MM.1S (cell line): ENCODE measurements at regions not wholly inside any gene's neighbourhood (a gene's known extent, or its start where the extent isn't known, plus 50 kb on each side); places are given as distances from the start of the nearest gene placed in this dataset.
A peak's percentile ranks its signal among the peaks of the same experiment; 100 is the strongest.

Source experiments
- DNase-seq: peaks from one replicate; pipeline ENCODE4 v3.0.0-alpha.2; 2015
- H2AFZ ChIP-seq: fragments of 300-600 bp; sonication (generic); 2 replicates; pipeline ENCODE4 v1.6.0; 2016; ENCODE audit warnings: antibody characterized with exemption, low read length
- H3F3A ChIP-seq: fragments of 300-600 bp; sonication (generic); 2 replicates; pipeline ENCODE4 v1.6.1; 2016; ENCODE audit warnings: mild to moderate bottlenecking, antibody characterized with exemption, low read length, moderate library complexity, mixed read lengths; ENCODE audit not compliant: insufficient read depth
- H3K27ac ChIP-seq: fragments of 300-600 bp; sonication (generic); 2 replicates; pipeline ENCODE4 v1.5.1; 2016; ENCODE audit warnings: mild to moderate bottlenecking, low read length
- H3K27me3 ChIP-seq: fragments of 300-600 bp; sonication (generic); replicated peaks from 2 replicates; pipeline ENCODE4 v1.6.0; 2016; ENCODE audit warnings: low read length; ENCODE audit not compliant: insufficient read depth
- H3K36me3 ChIP-seq: fragments of 300-600 bp; sonication (generic); replicated peaks from 2 replicates; pipeline ENCODE4 v1.6.1; 2016; ENCODE audit warnings: mild to moderate bottlenecking, low read length, mixed read lengths; ENCODE audit not compliant: insufficient read depth
- H3K4me1 ChIP-seq: fragments of 300-600 bp; sonication (generic); 2 replicates; pipeline ENCODE4 v1.6.1; 2016; ENCODE audit warnings: low read length, mixed read lengths
- H3K4me2 ChIP-seq: fragments of 300-600 bp; sonication (generic); 2 replicates; pipeline ENCODE4 v1.6.0; 2016; ENCODE audit warnings: low read depth, low read length
- H3K4me3 ChIP-seq: fragments of 300-600 bp; sonication (generic); 2 replicates; pipeline ENCODE4 v1.5.1; 2016; ENCODE audit warnings: low read length, mixed read lengths
- H3K79me2 ChIP-seq: fragments of 300-600 bp; sonication (generic); 2 replicates; pipeline ENCODE4 v1.6.1; 2016; ENCODE audit warnings: mixed run types, low read length, mixed read lengths
- H3K9ac ChIP-seq: fragments of 300-600 bp; sonication (generic); 2 replicates; pipeline ENCODE4 v1.6.1; 2016; ENCODE audit warnings: low read length, mixed read lengths
- H3K9me2 ChIP-seq: fragments of 300-600 bp; sonication (generic); replicated peaks from 2 replicates; pipeline ENCODE4 v1.6.1; 2016; ENCODE audit warnings: mild to moderate bottlenecking, low read length, mixed read lengths; ENCODE audit not compliant: insufficient read depth
- H3K9me3 ChIP-seq: fragments of 300-600 bp; sonication (generic); replicated peaks from 2 replicates; pipeline ENCODE4 v1.6.1; 2016; ENCODE audit warnings: mild to moderate bottlenecking, low read length, mixed read lengths; ENCODE audit not compliant: insufficient read depth
- H4K20me1 ChIP-seq: fragments of 300-600 bp; sonication (generic); 2 replicates; pipeline ENCODE4 v1.6.1; 2016; ENCODE audit warnings: mild to moderate bottlenecking, low read length, moderate library complexity, mixed read lengths; ENCODE audit not compliant: insufficient read depth
- EZH2 ChIP-seq: fragments of 300-600 bp; sonication (generic); optimal IDR thresholded peaks from 2 replicates; pipeline ENCODE3; 2017; ENCODE audit warnings: low read depth, mild to moderate bottlenecking, antibody characterized with exemption, low read length, mixed read lengths
- EZH2phosphoT487 ChIP-seq: fragments of 300-600 bp; sonication (generic); IDR thresholded peaks from 2 replicates; pipeline ENCODE4 v1.6.1; 2018; ENCODE audit warnings: antibody characterized with exemption, low read length
- TF ChIP-seq, protein P1 (sequence below): fragments of 300-600 bp; sonication (generic); IDR thresholded peaks from 2 replicates; pipeline ENCODE4 v1.5.1; 2016; ENCODE audit warnings: antibody characterized with exemption, low read length, mixed read lengths

DNA sequence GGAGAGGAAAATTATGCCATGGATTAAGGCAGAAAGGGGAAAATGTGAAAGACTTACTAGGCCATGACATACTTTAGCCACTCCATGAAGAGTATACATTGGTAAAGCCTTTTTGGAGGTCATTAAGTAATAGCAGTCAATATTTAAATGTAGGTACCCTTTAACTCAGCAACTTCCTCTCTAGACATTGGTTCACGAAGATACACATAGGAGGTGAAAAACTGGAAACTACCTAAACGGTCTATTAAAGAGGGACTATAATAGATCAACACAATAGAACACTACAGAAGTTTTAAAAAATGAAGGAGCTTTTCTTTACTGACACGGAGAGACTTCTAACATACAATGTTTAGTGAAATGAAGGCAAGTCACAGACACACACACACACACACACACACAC is 68.2 kb upstream of the BMAL1 start:
- no peaks in the 10 kb centered on the region for H3F3A ChIP-seq
- DNase-seq: no peak
- no peaks in the 10 kb centered on the region for H3K27me3 ChIP-seq
- no peak overlapping the region for H3K4me2 ChIP-seq
- no peaks in the 10 kb centered on the region for H3K9me3 ChIP-seq
- H3K36me3 ChIP-seq: no peaks in the 10 kb centered on the region
- H2AFZ ChIP-seq: no peak overlapping the region
- H3K9ac ChIP-seq: no peak overlapping the region
- no peak overlapping the region for H3K27ac ChIP-seq
- no peaks in the 10 kb centered on the region for H3K9me2 ChIP-seq
- H3K4me1 ChIP-seq: no peaks in the 10 kb centered on the region
- no peaks in the 10 kb centered on the region for H3K79me2 ChIP-seq
- TF ChIP-seq EZH2phosphoT487 (no peak), EZH2 (no peak)
- TF ChIP-seq, protein P1, sequence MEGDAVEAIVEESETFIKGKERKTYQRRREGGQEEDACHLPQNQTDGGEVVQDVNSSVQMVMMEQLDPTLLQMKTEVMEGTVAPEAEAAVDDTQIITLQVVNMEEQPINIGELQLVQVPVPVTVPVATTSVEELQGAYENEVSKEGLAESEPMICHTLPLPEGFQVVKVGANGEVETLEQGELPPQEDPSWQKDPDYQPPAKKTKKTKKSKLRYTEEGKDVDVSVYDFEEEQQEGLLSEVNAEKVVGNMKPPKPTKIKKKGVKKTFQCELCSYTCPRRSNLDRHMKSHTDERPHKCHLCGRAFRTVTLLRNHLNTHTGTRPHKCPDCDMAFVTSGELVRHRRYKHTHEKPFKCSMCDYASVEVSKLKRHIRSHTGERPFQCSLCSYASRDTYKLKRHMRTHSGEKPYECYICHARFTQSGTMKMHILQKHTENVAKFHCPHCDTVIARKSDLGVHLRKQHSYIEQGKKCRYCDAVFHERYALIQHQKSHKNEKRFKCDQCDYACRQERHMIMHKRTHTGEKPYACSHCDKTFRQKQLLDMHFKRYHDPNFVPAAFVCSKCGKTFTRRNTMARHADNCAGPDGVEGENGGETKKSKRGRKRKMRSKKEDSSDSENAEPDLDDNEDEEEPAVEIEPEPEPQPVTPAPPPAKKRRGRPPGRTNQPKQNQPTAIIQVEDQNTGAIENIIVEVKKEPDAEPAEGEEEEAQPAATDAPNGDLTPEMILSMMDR: no peak
- no peak overlapping the region for H3K4me3 ChIP-seq
- no peaks in the 10 kb centered on the region for H4K20me1 ChIP-seq

GRCh38 chr11:13210424-13210823 is 67.2 kb upstream of the BMAL1 start:
- Histone ChIP-seq H3K27ac (no peak overlapping the region), H3K4me1 (no peaks in the 10 kb centered on the region), H3K36me3 (no peaks in the 10 kb centered on the region), H3K4me3 (no peak overlapping the region), H3K9me2 (no peaks in the 10 kb centered on the region), H3K27me3 (no peaks in the 10 kb centered on the region), H3F3A (no peaks in the 10 kb centered on the region), H3K9me3 (no peaks in the 10 kb centered on the region), H2AFZ (no peak overlapping the region), H4K20me1 (no peaks in the 10 kb centered on the region), H3K9ac (no peak overlapping the region), H3K79me2 (no peaks in the 10 kb centered on the region), H3K4me2 (no peak overlapping the region)
- TF ChIP-seq EZH2 (no peak), EZH2phosphoT487 (no peak)
- TF ChIP-seq, protein P1: peak; percentile 59
- peak; percentile 31 for DNase-seq

- DNase-seq: no peak
- TF ChIP-seq, protein P1: no peak
- TF ChIP-seq EZH2 (no peak), EZH2phosphoT487 (no peak)
- Histone ChIP-seq H2AFZ (no peak overlapping the region), H3F3A (no peaks in the 10 kb centered on the region), H3K9ac (no peak overlapping the region), H3K27me3 (no peaks in the 10 kb centered on the region), H3K4me2 (no peak overlapping the region), H3K9me2 (no peaks in the 10 kb centered on the region), H4K20me1 (no peaks in the 10 kb centered on the region), H3K4me3 (no peak overlapping the region), H3K4me1 (no peaks in the 10 kb centered on the region), H3K27ac (no peak overlapping the region), H3K79me2 (no peaks in the 10 kb centered on the region), H3K36me3 (no peaks in the 10 kb centered on the region), H3K9me3 (no peaks in the 10 kb centered on the region)
These were observed 63.3 kb upstream of the BMAL1 start for GRCh38 chr11:13214276-13214675.

GRCh38 chr11:13215149-13215548 is 62.4 kb upstream of the BMAL1 start:
- H3K9ac ChIP-seq: no peak overlapping the region

More at GRCh38 chr11:13215149-13215548, 62.4 kb upstream of the BMAL1 start:
- no peak for DNase-seq
- no peaks in the 10 kb centered on the region for H3K79me2 ChIP-seq
- no peaks in the 10 kb centered on the region for H3K4me1 ChIP-seq
- H3K4me2 ChIP-seq: no peak overlapping the region
- TF ChIP-seq, protein P1: no peak
- TF ChIP-seq EZH2: no peak
- no peak for TF ChIP-seq EZH2phosphoT487
- no peak overlapping the region for H2AFZ ChIP-seq
- no peaks in the 10 kb centered on the region for H3K9me3 ChIP-seq
- H3K36me3 ChIP-seq: no peaks in the 10 kb centered on the region
- H3F3A ChIP-seq: no peaks in the 10 kb centered on the region
- no peak overlapping the region for H3K4me3 ChIP-seq
- no peaks in the 10 kb centered on the region for H3K9me2 ChIP-seq
- H3K27ac ChIP-seq: no peak overlapping the region
- no peaks in the 10 kb centered on the region for H4K20me1 ChIP-seq
- no peaks in the 10 kb centered on the region for H3K27me3 ChIP-seq
